ENCODE measurements at regions not wholly inside any gene's neighbourhood (a gene's known extent, or its start where the extent isn't known, plus 50 kb on each side); places are given as distances from the start of the nearest gene placed in this dataset.
A peak's percentile ranks its signal among the peaks of the same experiment; 100 is the strongest.

DNA sequence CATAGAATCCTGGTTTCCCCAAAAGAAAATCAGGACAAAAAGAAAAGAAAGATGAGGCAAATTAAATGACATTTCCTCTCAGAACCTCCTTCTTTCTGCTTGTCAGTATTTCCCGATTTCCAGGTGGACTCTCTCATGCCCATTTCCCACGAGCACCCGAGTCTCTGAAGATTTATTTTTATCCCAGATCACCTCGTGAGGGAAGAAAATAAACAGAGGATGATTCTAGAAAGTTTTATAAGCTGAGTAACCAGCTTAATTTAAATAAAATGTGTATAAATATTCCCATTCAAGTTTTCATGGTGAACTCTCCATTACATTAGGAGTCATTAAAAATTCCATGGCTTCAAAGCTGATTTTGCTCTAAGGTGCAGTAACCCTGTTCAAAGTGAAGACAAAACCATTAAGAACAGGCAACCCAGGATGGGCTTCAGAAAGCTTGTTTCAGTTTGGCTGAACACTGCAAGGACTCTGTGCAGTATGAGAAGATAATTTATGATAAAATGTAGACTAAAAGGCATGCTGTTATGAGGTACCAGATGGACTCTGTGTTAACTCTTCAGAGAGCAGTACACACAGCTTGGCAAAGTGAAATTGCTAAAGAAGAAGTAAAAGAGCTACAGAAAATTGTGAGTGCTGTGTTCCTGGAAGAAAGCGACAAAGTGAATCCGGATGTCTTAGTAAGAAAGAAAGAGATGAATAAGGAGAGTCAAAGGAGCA lies 521.3 kb upstream of the LRRN3 start:
- no peak for DNase-seq (ENCODE audit: low read depth)

DNA sequence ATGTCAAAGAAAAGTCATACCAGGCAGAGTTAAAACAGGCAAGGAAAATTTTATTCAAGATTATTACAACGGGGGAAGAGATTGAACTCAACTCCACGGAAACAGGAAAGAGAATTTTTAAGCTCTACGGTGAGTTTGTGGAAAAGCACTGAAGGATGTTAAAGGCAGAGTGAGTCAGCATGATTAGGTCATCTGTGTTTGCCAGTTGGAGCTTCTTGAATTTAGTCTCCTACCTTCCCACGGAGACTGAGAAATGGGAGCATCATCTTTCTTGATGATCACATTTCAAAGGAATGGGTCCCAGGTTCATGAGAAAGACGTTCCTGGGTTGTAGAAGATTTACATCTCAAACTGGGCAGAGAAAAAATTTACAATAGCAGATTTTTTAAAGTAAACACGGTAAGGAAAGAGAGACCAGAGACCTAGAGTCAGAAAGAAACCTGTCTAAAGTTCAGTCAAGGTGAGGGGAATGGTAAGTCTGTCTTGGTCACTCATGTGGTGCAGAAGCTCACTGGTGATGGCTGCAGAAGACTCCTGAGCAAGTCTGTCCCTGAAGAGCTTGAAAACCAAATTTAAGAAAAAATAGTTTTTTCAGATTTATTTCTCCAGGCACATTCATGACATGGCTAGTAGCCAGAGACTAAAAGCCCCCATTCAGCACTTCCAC lies 516.9 kb upstream of the LRRN3 start:
- peak; percentile 79 for DNase-seq (ENCODE audit: low read depth)

DNA sequence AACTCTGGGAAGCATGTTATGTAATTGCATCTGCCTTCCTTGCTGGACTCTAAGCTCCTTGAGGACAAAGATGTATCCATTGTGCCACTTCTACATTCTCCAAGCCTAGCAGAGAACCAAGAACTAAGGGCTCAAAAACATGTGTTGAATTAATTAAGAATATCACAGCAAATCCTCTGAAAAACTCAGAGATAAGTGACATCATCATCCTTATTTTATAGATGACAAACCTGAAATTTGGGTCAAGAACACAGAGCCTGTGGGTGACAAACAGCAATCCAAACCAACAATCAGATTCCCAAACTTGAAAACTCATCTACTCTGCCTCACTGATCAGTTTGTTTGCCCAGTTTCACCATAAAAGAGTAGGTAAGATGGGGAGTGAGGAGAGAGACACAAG lies 503.6 kb upstream of the LRRN3 start:
- no peak for DNase-seq (ENCODE audit: low read depth)

DNA sequence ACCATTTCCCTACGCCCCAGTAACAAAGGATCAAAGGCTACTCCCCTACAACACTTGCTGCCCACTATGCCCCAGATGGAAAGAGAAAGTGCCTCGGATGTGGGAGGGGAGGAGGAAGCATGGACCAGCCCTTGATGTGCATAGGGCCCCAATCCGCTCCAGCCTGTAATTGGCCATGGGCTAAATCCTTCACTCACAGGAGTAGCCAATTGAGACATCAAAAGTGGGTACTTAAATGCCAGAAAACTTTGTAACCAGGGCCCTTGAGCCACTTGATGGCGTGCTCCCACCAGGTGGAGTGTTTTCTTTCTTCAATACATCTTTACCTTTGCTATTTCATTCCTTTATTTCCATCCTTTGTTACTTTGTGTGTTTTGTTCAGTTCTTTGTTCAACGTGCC lies 500.5 kb upstream of the LRRN3 start:
- DNase-seq (ENCODE audit: low read depth) = no peak

DNA sequence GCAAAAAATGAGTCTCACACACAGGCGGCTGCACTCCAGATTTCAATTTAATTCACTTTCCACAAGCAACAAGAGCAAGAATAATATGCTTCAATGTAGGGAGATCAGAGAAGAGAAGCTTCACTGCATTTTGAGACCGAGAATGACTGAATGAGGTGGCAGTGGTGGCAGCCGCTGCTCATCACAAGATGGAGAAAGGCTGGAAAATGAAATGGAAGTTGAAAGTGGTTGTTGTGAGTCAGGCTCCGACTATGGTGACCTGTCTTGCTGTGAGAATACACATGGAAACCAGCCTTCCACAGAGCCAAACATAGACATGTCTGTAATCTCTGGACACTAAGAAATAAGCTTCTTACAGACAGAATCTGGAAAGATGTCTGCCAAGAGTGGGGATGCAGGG lies 499.6 kb upstream of the LRRN3 start:
- peak; percentile 8 for DNase-seq (ENCODE audit: low read depth)

DNA sequence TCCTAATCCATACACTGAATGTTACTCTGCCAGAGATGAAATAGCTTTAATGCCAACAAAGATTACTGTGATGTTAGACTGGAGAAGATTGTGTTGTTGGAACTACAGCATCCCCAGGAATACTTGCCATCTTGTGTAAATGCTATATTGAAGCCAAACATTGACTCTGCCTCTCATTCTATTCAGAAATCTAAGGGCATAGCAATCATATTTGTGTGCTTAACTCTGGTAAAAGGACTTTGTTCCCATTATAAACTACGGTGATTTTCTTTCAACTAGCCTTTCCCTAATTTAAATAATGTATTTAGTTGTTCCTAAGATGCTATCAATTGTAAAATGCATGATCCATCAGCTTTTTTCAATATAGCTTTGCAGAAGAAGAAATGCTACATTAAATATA lies 498.4 kb upstream of the LRRN3 start:
- DNase-seq (ENCODE audit: low read depth) = no peak

DNA sequence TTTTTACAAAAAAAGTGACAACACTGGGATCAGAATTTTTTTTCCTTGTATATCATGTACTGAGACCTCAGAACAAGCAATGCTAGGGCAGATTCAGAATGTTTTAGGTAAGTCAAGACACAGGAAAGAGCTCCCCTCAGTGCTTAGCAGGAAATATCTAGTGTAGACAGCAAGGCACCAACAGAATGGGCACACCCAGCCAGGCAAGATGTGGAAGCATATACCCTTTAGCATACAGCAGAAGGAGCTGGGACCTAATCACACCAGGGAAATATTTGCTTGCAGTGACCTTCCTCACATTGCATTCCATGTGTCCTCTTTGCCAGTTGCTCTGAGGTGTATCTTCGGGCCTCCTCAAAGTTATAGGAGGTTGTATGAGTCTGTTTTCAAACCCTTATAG lies 497.6 kb upstream of the LRRN3 start:
- no peak for DNase-seq (ENCODE audit: low read depth)

DNA sequence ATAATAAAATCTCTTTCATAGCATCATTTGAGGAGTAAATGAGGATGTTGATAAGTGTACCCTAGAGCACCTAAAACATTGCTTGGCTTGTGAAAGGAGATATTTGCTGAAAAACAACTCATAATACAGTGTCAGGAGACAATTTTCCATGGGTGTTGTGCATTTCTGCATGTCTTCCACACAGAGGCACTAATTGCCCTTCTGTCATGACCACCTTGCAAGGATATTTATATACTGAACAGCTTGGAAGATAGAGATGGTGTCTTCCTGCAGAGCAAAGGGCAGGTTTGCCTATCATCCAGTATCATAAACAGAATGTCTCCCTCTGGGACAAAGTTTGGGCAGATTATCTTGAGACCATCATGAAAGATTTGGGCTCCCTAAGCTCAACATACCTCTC lies 495.2 kb upstream of the LRRN3 start:
- DNase-seq (ENCODE audit: low read depth) = no peak

DNA sequence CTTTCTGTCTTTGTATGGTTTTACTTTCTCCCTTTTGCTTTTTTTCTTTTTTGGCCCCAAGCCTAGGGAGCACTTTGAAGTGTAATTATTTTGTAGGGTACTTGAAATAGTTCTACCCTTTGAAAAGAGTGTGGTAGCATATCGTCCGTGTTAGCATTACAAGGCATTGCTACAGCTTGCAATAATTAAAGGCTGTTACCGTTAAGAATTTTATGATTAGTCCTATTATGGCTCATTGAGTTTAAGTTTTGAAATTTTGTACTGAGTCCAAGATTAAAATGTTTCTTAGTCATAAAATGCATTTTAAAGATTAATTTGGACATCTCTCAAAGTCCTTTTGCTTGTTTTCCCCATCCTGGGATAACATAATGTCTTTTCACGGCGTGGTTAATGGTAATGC lies 490.0 kb upstream of the LRRN3 start:
- DNase-seq (ENCODE audit: low read depth) = no peak

DNA sequence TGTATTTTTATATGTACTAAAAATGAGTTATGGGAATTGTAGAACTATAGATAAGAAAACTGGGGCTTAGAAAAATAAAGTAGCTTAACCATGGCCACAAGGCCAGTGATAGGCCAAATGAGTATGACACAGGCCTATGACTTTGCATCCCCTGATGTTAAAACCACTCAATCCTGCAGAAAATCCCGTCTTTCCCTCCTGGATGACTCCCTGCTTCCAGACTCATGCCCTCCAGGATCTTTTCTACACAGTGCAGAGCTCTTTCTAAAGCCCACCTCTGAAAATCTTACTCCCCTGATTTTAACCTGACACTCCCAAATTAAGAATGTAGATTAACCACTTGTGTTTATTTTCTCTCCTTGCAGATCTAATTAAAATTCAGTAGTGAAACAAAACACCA lies 489.2 kb upstream of the LRRN3 start:
- DNase-seq (ENCODE audit: low read depth) = no peak

DNA sequence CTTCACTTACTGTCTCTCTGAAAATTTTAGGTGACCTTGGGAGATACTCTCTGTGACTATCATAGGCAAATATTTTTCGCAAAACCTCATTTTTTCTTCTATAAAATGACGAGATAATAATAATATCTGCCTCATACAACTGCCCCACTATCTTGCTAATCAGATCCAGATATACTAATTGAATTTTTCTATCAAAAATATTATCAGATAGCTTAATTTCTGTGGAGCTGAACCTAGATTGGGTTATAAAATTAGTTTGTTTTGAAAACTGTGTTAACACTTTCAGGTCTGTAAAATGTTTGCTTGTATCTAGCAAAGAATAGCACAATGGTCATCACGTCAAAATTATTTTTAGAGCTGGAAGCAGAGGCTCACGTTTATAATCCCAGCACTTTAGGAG lies 486.7 kb upstream of the LRRN3 start:
- no peak for DNase-seq (ENCODE audit: low read depth)

DNA sequence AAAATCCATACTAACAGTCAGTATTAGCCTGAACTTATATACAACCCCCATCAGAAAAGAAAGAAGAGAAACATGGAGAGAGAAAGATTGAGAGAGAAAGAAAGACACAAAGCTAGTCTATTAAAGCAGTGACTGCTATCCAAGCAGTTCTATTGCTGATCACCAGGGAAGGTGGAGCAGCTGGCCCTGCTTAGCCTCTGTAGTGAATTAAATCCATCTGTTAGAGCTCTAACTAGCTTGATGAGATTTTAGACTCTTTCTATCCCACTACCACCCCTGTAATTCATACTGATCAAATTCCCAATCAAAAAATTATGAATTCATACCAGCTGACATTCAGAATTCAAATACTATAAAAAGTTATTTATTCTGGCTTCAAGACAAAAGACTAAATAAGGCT lies 486.0 kb upstream of the LRRN3 start:
- no peak for DNase-seq (ENCODE audit: low read depth)

DNA sequence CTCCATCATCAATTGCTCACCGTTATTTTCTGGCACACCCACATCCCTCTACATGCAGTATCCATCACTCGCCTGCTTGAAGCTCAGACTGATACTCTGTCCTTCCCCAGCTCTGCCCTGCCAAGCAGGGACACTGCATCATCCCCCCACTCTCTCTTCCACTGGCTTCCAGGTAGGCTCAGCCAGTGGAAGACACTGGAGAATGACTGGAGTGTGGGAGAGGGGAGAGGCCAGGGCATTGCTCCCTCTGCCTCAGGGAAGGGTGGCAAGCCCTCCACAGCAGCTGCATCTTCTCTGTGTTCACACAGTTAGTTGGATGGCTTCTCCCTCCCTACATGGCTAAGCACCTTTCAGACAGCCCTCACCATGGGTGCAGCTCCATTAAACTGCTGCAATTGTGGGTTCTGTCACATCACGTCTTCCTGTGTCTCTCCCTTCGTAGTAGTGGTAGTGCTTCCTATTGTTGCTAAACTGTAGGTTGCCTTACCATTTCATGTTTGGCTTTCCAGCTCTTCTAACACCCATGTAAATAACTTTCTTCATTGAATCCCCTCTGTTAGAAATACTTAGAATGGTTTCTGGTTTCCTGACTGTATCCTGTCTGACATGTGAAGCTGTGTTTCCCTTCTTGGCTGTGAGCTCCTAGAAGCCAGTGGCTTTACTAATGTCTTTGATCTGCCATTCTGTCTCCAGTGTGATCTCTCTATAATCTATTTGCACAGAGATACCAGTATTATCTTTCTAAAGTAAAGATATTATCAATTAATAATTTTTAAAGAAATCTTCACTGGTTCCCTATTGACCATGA lies 483.7 kb upstream of the LRRN3 start:
- DNase-seq (ENCODE audit: low read depth) = no peak

DNA sequence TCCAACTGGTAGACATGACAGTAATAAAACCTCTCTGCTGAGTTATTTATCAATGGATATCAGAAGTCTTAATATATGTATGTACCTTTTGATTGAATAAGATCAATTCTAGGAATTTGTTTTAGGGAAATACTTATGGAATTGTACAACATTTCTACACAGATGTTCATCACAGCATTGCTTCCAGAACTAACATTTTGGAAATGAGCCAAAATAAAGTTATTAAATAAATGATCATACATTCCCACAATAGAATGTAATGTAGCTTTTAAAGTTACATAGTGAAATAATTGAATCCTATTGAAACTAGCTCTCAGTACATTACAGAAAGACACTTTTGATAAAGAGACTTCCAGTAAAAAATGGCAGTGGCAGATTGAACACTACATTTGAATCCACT lies 481.6 kb upstream of the LRRN3 start:
- no peak for DNase-seq (ENCODE audit: low read depth)

DNA sequence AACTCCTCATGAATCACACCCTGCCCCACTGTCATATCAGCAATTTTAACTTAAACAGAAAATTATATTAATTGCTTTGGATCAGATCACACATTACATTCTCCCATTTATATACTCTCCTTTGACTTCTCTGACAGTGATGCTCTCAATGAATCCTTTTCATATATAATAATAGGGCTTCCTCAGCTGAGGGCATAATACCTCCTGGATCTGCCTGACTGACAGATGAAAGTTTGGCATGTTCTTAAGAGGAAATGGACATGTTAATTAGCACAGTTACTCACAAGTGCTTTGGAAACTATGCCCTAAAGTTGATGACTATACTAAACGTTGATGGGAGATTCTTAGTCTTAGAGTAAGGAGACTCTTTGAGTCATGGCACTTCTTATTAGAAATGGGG lies 478.2 kb upstream of the LRRN3 start:
- no peak for DNase-seq (ENCODE audit: low read depth)
